ENCODE measurements at regions not wholly inside any gene's neighbourhood (a gene's known extent, or its start where the extent isn't known, plus 50 kb on each side); places are given as distances from the start of the nearest gene placed in this dataset.
"Not testable (repeated sequence)": the region's sequence is repeated elsewhere in the genome, so short reads cannot be mapped to it uniquely, and the experiment has no call there.

GRCh38 chr5:23776684-23777083 lies 269.3 kb downstream of the PRDM9 start:
- TF ChIP-seq CTCF (IDR thresholded peaks at IDR 0.05; ENCODE audit: borderline replicate concordance, extremely low read depth, insufficient read depth): no peak
- no peaks in the 10 kb centered on the region for H3K4me1 ChIP-seq (ENCODE audit: control insufficient read depth in 2 of 3, insufficient read depth in 2 of 3, low read depth in 1 of 3, low read length in 3 of 3)
- H3K4me3 ChIP-seq (ENCODE audit: low read length in 3 of 3): no peak overlapping the region
- intact Hi-C loops (cut with DNase I): no loop called here
- FAIRE-seq: no peak
- H3K9me3 ChIP-seq (ENCODE audit: control insufficient read depth in 2 of 3, insufficient read depth in 1 of 3, low read length in 3 of 3): no peaks in the 10 kb centered on the region
- DNase-seq: no peak
- H3K27me3 ChIP-seq (ENCODE audit: control insufficient read depth, insufficient read depth, low read length): no peaks in the 10 kb centered on the region
- H3K36me3 ChIP-seq (ENCODE audit: control insufficient read depth in 2 of 3, insufficient read depth in 3 of 3, low read length in 3 of 3): no peaks in the 10 kb centered on the region
- H3K27ac ChIP-seq (ENCODE audit: low read depth in 2 of 2, low read length in 2 of 2): no peak overlapping the region
- no peak overlapping the region for H3K9ac ChIP-seq (ENCODE audit: low read length in 3 of 3)

GRCh38 chr5:23800307-23800706 lies 292.9 kb downstream of the PRDM9 start:
- H3K9me3 ChIP-seq (ENCODE audit: control insufficient read depth in 2 of 3, insufficient read depth in 1 of 3, low read length in 3 of 3); H3K4me3 ChIP-seq (ENCODE audit: low read length in 3 of 3); H3K9ac ChIP-seq (ENCODE audit: low read length in 3 of 3); FAIRE-seq; H3K27ac ChIP-seq (ENCODE audit: low read depth in 2 of 2, low read length in 2 of 2); H3K36me3 ChIP-seq (ENCODE audit: control insufficient read depth in 2 of 3, insufficient read depth in 3 of 3, low read length in 3 of 3); H3K27me3 ChIP-seq (ENCODE audit: control insufficient read depth, insufficient read depth, low read length); DNase-seq; H3K4me1 ChIP-seq (ENCODE audit: control insufficient read depth in 2 of 3, insufficient read depth in 2 of 3, low read depth in 1 of 3, low read length in 3 of 3); intact Hi-C loops (cut with DNase I): not testable (repeated sequence)

GRCh38 chr5:23820765-23821471 lies 313.5 kb downstream of the PRDM9 start:
- intact Hi-C loops (cut with DNase I): no loop called here
- FAIRE-seq: no peak
- H3K9me3 ChIP-seq (ENCODE audit: control insufficient read depth in 2 of 3, insufficient read depth in 1 of 3, low read length in 3 of 3): no peaks in the 10 kb centered on the region
- H3K36me3 ChIP-seq (ENCODE audit: control insufficient read depth in 2 of 3, insufficient read depth in 3 of 3, low read length in 3 of 3): no peaks in the 10 kb centered on the region
- peak in 2 of 5 donors; percentile 29 for DNase-seq
- H3K9ac ChIP-seq (ENCODE audit: low read length in 3 of 3): no peak overlapping the region
- peak; percentile 29 for TF ChIP-seq CTCF (IDR thresholded peaks at IDR 0.05; ENCODE audit: borderline replicate concordance, extremely low read depth, insufficient read depth)
- H3K4me3 ChIP-seq (ENCODE audit: low read length in 3 of 3): no peak overlapping the region
- H3K27ac ChIP-seq (ENCODE audit: low read depth in 2 of 2, low read length in 2 of 2): no peak overlapping the region
- no peaks in the 10 kb centered on the region for H3K4me1 ChIP-seq (ENCODE audit: control insufficient read depth in 2 of 3, insufficient read depth in 2 of 3, low read depth in 1 of 3, low read length in 3 of 3)
- H3K27me3 ChIP-seq (ENCODE audit: control insufficient read depth, insufficient read depth, low read length): no peaks in the 10 kb centered on the region

GRCh38 chr5:23823521-23823920 lies 316.1 kb downstream of the PRDM9 start:
- no peak for FAIRE-seq
- Histone ChIP-seq H3K27ac (ENCODE audit: low read depth in 2 of 2, low read length in 2 of 2) (no peak overlapping the region), H3K9me3 (ENCODE audit: control insufficient read depth in 2 of 3, insufficient read depth in 1 of 3, low read length in 3 of 3) (no peaks in the 10 kb centered on the region), H3K9ac (ENCODE audit: low read length in 3 of 3) (no peak overlapping the region), H3K36me3 (ENCODE audit: control insufficient read depth in 2 of 3, insufficient read depth in 3 of 3, low read length in 3 of 3) (no peaks in the 10 kb centered on the region), H3K27me3 (ENCODE audit: control insufficient read depth, insufficient read depth, low read length) (no peaks in the 10 kb centered on the region), H3K4me1 (ENCODE audit: control insufficient read depth in 2 of 3, insufficient read depth in 2 of 3, low read depth in 1 of 3, low read length in 3 of 3) (no peaks in the 10 kb centered on the region), H3K4me3 (ENCODE audit: low read length in 3 of 3) (no peak overlapping the region)
- intact Hi-C loops (cut with DNase I): no loop called here
- no peak for TF ChIP-seq CTCF (IDR thresholded peaks at IDR 0.05; ENCODE audit: borderline replicate concordance, extremely low read depth, insufficient read depth)
- DNase-seq: no peak
